Tibial nerve (tissue), 4 donors: ENCODE measurements at regions not wholly inside any gene's neighbourhood (a gene's known extent, or its start where the extent isn't known, plus 50 kb on each side); places are given as distances from the start of the nearest gene placed in this dataset.

Experiments used
- DNase-seq, 2 donors: peaks; one replicate each; pipeline ENCODE4 v3.0.0-alpha.2; 2019; ENCODE audit warnings: low spot score in 2 of 2
- H3K27ac ChIP-seq, 4 donors: fragments of 200-600 bp; sonication (generic) in 3 of 4; one replicate each; pipeline ENCODE4 v1.5.1; 2017 to 2019; ENCODE audit warnings: mild to moderate bottlenecking in 1 of 4
- H3K27me3 ChIP-seq, 2 donors: fragments of 200-600 bp; sonication (generic) in 1 of 2; one replicate each; pipeline versions ENCODE4 v1.5.1 to v1.6.0; 2017 to 2019
- H3K36me3 ChIP-seq, 3 donors: fragments of 200-600 bp; sonication (generic); one replicate each; pipeline ENCODE4 v1.5.1; 2018 to 2019
- H3K4me1 ChIP-seq, 4 donors: fragments of 200-600 bp; sonication (generic) in 3 of 4; one replicate each; pipeline ENCODE4 v1.5.1; 2017 to 2019
- H3K4me3 ChIP-seq, 4 donors: fragments of 200-600 bp; sonication (generic) in 3 of 4; one replicate each; pipeline ENCODE4 v1.5.1; 2017 to 2019; ENCODE audit warnings: mild to moderate bottlenecking in 1 of 4, moderate library complexity in 1 of 4
- H3K9me3 ChIP-seq, 4 donors: fragments of 200-600 bp; sonication (generic) in 3 of 4; one replicate each; pipeline ENCODE4 v1.5.1; 2017 to 2019
- EP300 ChIP-seq, 2 donors: sonication (generic); formaldehyde crosslinking; IDR thresholded peaks; one replicate each; pipeline ENCODE4 v1.6.1; 2017; ENCODE audit warnings: antibody characterized with exemption in 2 of 2, mild to moderate bottlenecking in 1 of 2
- POLR2A ChIP-seq, 2 donors: fragments of 450-650 bp; IDR thresholded peaks; one replicate each; pipeline ENCODE4 v1.6.1; 2017; ENCODE audit warnings: antibody characterized with exemption in 2 of 2, mild to moderate bottlenecking in 2 of 2, moderate library complexity in 2 of 2
- WGBS, 2 donors: methylation state at CpG; one replicate each; pipeline ENCODE4 v1.1.5; 2018; 5-methylcytosine and 5-hydroxymethylcytosine counted together
- TF ChIP-seq, protein P1 (sequence below), 5 experiments: fragments of 200-600 bp in 3 of 5; fragments of 450-650 bp in 2 of 5; sonication (generic) in 3 of 5; IDR thresholded peaks; one replicate each; pipeline ENCODE4 v1.5.1; 2016 to 2019; ENCODE audit warnings: antibody characterized with exemption in 5 of 5, mild to moderate bottlenecking in 3 of 5, moderate library complexity in 2 of 5

DNA sequence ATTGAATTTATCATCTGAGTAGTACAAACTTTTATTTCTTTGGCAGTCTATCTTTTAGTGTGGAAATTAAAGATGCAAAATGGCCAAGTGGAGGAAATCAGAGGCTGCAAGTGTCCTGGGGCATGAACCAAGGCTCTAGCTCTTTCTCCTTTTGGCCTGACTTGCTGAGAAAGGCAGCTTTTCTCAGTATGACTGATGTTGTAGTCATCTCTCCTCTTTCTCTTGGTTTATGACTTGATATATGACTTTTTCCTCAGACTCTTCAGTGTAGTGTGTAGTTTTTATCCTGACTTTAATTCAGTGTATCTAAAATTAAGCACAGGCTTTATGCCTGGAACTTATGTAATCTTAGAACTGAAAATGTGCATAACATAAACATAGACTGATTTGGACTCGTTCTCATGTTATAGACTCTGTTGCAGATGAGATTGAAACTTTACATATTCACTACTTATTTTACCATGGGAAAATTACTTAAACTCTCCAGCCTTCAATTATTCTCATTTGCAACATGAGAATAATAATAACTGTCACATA lies 65.7 kb downstream of the SLITRK5 start:
- H3K9me3 ChIP-seq: no peaks in the 10 kb centered on the region
- 71 to 85% methylated on average over 1 of the region's 1 CpG for WGBS, 2 donors
- no peak overlapping the region for H3K4me3 ChIP-seq
- H3K27ac ChIP-seq: no peak overlapping the region
- TF ChIP-seq POLR2A (IDR thresholded peaks at IDR 0.05): no peak
- TF ChIP-seq EP300 (IDR thresholded peaks at IDR 0.05): no peak
- TF ChIP-seq, protein P1, sequence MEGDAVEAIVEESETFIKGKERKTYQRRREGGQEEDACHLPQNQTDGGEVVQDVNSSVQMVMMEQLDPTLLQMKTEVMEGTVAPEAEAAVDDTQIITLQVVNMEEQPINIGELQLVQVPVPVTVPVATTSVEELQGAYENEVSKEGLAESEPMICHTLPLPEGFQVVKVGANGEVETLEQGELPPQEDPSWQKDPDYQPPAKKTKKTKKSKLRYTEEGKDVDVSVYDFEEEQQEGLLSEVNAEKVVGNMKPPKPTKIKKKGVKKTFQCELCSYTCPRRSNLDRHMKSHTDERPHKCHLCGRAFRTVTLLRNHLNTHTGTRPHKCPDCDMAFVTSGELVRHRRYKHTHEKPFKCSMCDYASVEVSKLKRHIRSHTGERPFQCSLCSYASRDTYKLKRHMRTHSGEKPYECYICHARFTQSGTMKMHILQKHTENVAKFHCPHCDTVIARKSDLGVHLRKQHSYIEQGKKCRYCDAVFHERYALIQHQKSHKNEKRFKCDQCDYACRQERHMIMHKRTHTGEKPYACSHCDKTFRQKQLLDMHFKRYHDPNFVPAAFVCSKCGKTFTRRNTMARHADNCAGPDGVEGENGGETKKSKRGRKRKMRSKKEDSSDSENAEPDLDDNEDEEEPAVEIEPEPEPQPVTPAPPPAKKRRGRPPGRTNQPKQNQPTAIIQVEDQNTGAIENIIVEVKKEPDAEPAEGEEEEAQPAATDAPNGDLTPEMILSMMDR (IDR thresholded peaks at IDR 0.05): no peak
- H3K4me1 ChIP-seq: no peaks in the 10 kb centered on the region
- no peaks in the 10 kb centered on the region for H3K27me3 ChIP-seq
- DNase-seq: no peak
- no peaks in the 10 kb centered on the region for H3K36me3 ChIP-seq

DNA sequence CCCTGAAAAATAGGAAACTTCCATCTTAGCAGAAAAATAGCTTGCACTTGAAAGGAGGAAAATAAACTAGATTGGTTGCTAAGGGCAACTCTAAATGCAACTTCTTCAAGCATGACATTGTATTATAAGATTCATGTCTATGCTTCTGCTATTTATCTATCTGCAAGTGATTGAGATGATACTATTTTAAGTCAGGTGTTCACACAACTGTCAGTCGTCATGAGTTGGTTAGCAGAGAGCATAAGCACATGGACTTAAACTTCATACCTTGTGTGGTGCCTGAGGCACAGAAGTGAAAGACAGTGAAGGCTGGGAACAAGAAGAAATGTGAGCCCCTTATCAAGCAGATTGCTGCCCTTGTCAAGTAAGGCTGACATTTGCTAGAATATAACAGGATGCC lies 82.9 kb downstream of the SLITRK5 start:
- H3K4me1 ChIP-seq: no peaks in the 10 kb centered on the region
- TF ChIP-seq POLR2A (IDR thresholded peaks at IDR 0.05) (no peak), EP300 (IDR thresholded peaks at IDR 0.05) (no peak)
- TF ChIP-seq, protein P1 (IDR thresholded peaks at IDR 0.05): no peak
- no peak overlapping the region for H3K27ac ChIP-seq
- no peaks in the 10 kb centered on the region for H3K27me3 ChIP-seq
- H3K9me3 ChIP-seq: no peaks in the 10 kb centered on the region
- H3K36me3 ChIP-seq: no peaks in the 10 kb centered on the region
- DNase-seq: no peak
- H3K4me3 ChIP-seq: no peak overlapping the region
- WGBS, 2 donors: 75% methylated on average over 1 of the region's 1 CpG

DNA sequence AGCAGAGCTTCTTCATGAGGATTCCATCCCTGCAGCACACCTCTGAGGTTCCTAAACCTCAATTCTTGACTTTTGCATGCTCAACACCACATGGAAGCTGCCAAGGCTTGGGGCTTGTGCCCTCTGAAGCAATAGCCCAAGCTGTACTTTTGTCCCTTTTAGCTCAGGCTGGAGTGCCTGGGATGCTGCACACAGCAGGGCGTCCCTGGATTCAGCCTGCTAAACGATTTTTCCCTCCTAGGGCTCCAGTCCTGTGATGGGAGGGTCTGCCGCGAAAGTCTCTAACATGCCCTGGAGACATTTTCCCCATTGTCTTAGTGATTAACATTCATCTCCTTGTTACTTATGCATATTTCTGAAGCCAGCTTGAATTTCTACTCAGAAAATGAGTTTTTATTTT lies 98.3 kb downstream of the SLITRK5 start:
- no peak overlapping the region for H3K27ac ChIP-seq
- H3K9me3 ChIP-seq: no peaks in the 10 kb centered on the region
- TF ChIP-seq EP300 (IDR thresholded peaks at IDR 0.05) (no peak), POLR2A (IDR thresholded peaks at IDR 0.05) (no peak)
- TF ChIP-seq, protein P1 (IDR thresholded peaks at IDR 0.05): no peak
- no peaks in the 10 kb centered on the region for H3K36me3 ChIP-seq
- H3K27me3 ChIP-seq: no peaks in the 10 kb centered on the region
- 52 to 69% methylated on average over 4 of the region's 4 CpGs for WGBS, 2 donors
- no peaks in the 10 kb centered on the region for H3K4me1 ChIP-seq
- H3K4me3 ChIP-seq: no peak overlapping the region
- no peak for DNase-seq

DNA sequence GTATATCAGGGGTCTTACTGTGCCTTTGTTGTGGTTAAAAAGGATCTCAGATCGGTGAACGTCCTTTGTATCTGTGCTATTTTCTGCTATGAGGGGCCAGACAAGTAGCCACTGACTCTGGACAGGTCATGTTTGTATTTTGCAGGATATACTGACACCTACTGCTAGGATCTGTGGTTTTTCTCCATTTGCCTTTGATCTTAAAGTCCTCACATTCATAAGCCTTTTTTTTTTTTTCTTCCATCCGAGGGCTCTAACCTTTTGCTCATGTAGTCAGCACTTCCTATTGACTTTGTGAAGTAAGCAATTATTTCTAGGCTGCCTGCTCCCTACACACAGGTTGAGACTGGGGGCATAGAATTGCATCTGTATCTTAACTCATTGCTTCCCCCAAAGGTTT lies 106.2 kb downstream of the SLITRK5 start:
- Histone ChIP-seq H3K27ac (no peak overlapping the region), H3K4me3 (no peak overlapping the region), H3K27me3 (no peaks in the 10 kb centered on the region), H3K4me1 (no peaks in the 10 kb centered on the region), H3K9me3 (no peaks in the 10 kb centered on the region), H3K36me3 (no peaks in the 10 kb centered on the region)
- DNase-seq: no peak
- TF ChIP-seq EP300 (IDR thresholded peaks at IDR 0.05): no peak
- TF ChIP-seq POLR2A (IDR thresholded peaks at IDR 0.05): no peak
- TF ChIP-seq, protein P1 (IDR thresholded peaks at IDR 0.05): no peak
- WGBS, 2 donors: 41 to 46% methylated on average over 3 of the region's 3 CpGs

DNA sequence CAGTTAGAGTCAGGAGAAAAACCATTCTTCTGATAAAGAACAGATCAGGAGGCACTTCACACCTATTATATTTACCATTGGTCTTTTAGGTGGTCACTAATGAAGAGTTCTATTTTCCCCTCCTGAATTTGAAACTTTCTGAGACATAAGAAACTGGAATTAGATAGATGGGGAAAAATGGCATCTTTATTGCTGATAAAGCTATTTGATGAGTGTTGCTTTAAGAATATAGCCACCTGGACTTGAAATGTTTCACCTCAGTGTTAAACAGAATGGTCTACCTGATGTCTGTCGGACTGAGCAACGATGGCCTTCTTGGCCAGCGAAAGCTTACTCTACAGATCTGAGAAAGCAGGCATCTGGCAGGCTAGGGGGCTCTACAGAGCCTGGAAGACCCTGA lies 107.0 kb downstream of the SLITRK5 start:
- WGBS, 2 donors: 84 to 90% methylated on average over 3 of the region's 3 CpGs
- TF ChIP-seq POLR2A (IDR thresholded peaks at IDR 0.05) (no peak), EP300 (IDR thresholded peaks at IDR 0.05) (no peak)
- DNase-seq: no peak
- Histone ChIP-seq H3K9me3 (no peaks in the 10 kb centered on the region), H3K4me3 (no peak overlapping the region), H3K4me1 (no peaks in the 10 kb centered on the region), H3K27ac (no peak overlapping the region), H3K27me3 (no peaks in the 10 kb centered on the region), H3K36me3 (no peaks in the 10 kb centered on the region)

DNA sequence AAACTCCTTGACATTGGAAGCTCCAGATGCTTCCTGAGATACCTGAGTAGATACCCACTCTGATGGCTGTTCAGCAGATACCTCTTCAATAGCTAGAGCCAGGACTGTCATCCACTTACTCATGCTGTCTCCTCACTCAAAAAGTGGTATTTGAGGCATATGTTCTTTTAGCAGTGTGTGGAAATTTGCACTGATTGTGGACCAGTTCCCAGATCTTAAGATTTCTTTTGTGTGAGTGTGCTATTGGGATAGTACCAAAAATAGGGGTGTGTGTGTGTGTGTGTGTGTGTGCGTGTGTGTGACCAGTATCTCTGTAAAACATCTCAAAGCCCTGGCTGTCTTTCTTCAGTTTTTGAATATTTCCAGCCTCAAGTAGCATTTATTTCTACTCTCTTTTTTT lies 108.3 kb downstream of the SLITRK5 start:
- TF ChIP-seq POLR2A (IDR thresholded peaks at IDR 0.05): no peak
- no peak for TF ChIP-seq EP300 (IDR thresholded peaks at IDR 0.05)
- TF ChIP-seq, protein P1 (IDR thresholded peaks at IDR 0.05): no peak
- Histone ChIP-seq H3K4me3 (no peak overlapping the region), H3K36me3 (no peaks in the 10 kb centered on the region), H3K27ac (no peak overlapping the region), H3K27me3 (no peaks in the 10 kb centered on the region), H3K4me1 (no peaks in the 10 kb centered on the region), H3K9me3 (no peaks in the 10 kb centered on the region)
- 81 to 85% methylated on average over 1 of the region's 1 CpG for WGBS, 2 donors
- no peak for DNase-seq
